Adrenal gland (tissue), 5 donors: ENCODE measurements at regions not wholly inside any gene's neighbourhood (a gene's known extent, or its start where the extent isn't known, plus 50 kb on each side); places are given as distances from the start of the nearest gene placed in this dataset.

Experiments
- CTCF ChIP-seq, 6 experiments: fragments of 450-650 bp in 4 of 6; fragments of 200-600 bp in 2 of 6; sonication (generic) in 1 of 6; IDR thresholded peaks; 1 replicate in 5 of 6; 2 replicates in 1 of 6; pipeline versions ENCODE4 v1.5.1 to v1.8.0; 2016 to 2021; ENCODE audit warnings: antibody characterized with exemption in 6 of 6, mild to moderate bottlenecking in 2 of 6, moderate library complexity in 1 of 6
- POLR2A ChIP-seq, 2 donors: fragments of 450-650 bp; IDR thresholded peaks; one replicate each; pipeline ENCODE4 v1.6.1; 2017; ENCODE audit warnings: antibody characterized with exemption in 2 of 2, mild to moderate bottlenecking in 2 of 2, moderate library complexity in 1 of 2
- donor health status: DM: no; HTN: no; CAD: no.

DNA sequence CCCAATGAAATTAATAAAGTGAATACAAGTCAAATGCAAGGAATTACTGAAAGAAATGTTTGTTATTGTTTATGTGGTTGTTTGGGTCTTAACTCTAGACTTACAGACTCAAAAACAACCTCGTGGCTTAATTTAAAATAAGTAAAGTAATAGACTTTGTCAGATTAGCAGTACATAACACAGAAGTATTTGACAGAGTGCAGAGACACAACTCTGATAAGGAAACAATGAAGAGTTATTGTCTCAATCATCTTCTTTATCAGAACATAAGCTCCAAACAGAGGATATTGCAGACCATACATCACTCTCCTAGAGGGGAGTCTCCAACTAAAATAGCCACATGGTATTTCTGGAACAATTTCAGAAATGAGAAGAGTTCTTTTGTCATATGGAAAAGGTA lies 487.7 kb upstream of the HS3ST5 start:
- TF ChIP-seq CTCF (IDR thresholded peaks at IDR 0.05) (no peak), POLR2A (IDR thresholded peaks at IDR 0.05) (no peak)
